NCI-H2029 (cell line): ENCODE measurements at regions not wholly inside any gene's neighbourhood (a gene's known extent, or its start where the extent isn't known, plus 50 kb on each side); places are given as distances from the start of the nearest gene placed in this dataset.
"Not testable (repeated sequence)": the region's sequence is repeated elsewhere in the genome, so short reads cannot be mapped to it uniquely, and the experiment has no call there.

ENCODE experiments used
- DNase-seq: peaks from one replicate; lab custom pipeline; 2025; lab: John Stamatoyannopoulos, UW

GRCh38 chr6:15924893-15925292 is 204.0 kb upstream of the MYLIP start:
- no peak for DNase-seq

- DNase-seq = no peak
Measured at GRCh38 chr6:15922510-15923250, 206.2 kb upstream of the MYLIP start.

- no peak for DNase-seq
Measured at GRCh38 chr6:15921243-15921642, 207.6 kb upstream of the MYLIP start.

- no peak for DNase-seq
Measured at GRCh38 chr6:15916581-15916980, 212.3 kb upstream of the MYLIP start.

GRCh38 chr6:15915508-15916178 is 213.2 kb upstream of the MYLIP start:
- DNase-seq = no peak

- DNase-seq = no peak
Measured at GRCh38 chr6:15914553-15914952, 214.3 kb upstream of the MYLIP start.

- DNase-seq = no peak
Measured at GRCh38 chr6:15913573-15913972, 215.3 kb upstream of the MYLIP start.

- DNase-seq = no peak
Measured at GRCh38 chr6:15912505-15913400, 216.1 kb upstream of the MYLIP start.

- no peak for DNase-seq
Measured at GRCh38 chr6:15911753-15912504, 217.0 kb upstream of the MYLIP start.

- no peak for DNase-seq
Measured at GRCh38 chr6:15909290-15910070, 219.4 kb upstream of the MYLIP start.

GRCh38 chr6:15908871-15909270 is 220.0 kb upstream of the MYLIP start:
- DNase-seq = no peak

GRCh38 chr6:15907914-15908518 is 220.9 kb upstream of the MYLIP start:
- DNase-seq = peak; percentile 39

- DNase-seq = not testable (repeated sequence)
Measured at GRCh38 chr6:15907220-15907913, 221.5 kb upstream of the MYLIP start.

- DNase-seq = no peak
Measured at GRCh38 chr6:15906420-15907016, 222.4 kb upstream of the MYLIP start.

GRCh38 chr6:15905488-15906419 is 223.1 kb upstream of the MYLIP start:
- no peak for DNase-seq

GRCh38 chr6:15904651-15905376 is 224.1 kb upstream of the MYLIP start:
- no peak for DNase-seq

- no peak for DNase-seq
Measured at GRCh38 chr6:15901141-15902115, 227.5 kb upstream of the MYLIP start.
